HG03571 (cell line): ENCODE measurements at regions not wholly inside any gene's neighbourhood (a gene's known extent, or its start where the extent isn't known, plus 50 kb on each side); places are given as distances from the start of the nearest gene placed in this dataset.
"Not testable (repeated sequence)": the region's sequence is repeated elsewhere in the genome, so short reads cannot be mapped to it uniquely, and the experiment has no call there.

Experiments
- ATAC-seq: cut with Tn5 transposase; IDR thresholded peaks from one replicate; pipeline ENCODE4 v1.9.1; 2021; ENCODE audit not compliant: unreplicated experiment

DNA sequence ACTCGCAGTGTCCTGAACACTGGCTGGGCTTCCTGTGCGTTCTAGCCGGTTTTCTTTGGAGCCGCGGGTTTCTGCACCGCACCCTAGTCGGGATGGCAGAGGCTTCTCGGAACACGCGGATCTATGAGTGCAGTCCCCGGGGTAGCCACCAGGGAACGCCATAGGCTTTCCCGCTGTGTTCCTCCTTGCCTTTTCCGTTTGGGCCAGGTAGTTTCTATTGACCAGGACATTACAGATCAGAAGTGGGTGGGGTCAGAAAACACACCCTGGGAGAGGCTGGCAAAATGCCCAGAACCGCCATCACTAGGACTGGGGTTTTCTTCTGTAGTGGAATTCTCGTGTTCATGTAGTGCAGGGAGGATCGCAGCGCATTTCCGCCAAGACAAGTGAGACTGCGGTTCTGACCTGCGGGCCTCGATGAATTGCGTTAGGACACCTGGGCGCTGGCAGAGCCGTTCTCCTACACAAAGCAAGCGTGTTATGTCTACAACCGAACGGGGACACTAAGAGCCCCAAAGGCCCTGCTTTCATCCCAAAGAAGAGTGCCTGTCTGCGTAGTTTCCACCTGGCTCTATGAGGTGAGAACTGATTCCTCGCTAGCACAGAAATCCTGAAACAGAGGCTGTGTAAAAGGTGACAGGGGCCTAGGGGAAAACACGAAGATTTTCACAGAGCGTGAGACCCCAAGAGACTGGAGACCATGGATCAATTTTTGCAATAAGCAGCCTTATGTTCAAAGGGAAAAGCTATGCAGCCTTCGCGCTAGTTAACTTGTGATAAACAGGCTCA is 121.5 kb downstream of the PPIAL4G start:
- ATAC-seq, result not testable (repeated sequence)

DNA sequence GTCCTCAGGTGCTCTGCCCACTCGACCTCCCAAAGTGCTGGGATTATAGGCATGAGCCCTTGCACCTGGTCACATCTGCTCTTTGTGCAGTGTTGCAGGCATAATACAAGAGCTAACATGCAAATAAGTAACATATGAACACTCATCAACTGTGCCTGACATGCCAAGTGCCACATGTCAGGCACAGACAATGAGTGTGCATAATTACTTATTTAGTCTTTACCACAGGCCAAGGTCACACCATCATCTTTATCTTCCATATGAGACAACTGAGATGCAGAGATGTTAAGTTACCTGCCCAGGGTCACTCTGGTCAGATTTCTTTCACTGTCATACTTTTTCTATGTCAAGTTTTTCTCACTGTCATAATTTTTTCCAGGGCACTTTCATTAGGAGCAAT is 126.1 kb downstream of the PPIAL4G start:
- ATAC-seq, result no peak

DNA sequence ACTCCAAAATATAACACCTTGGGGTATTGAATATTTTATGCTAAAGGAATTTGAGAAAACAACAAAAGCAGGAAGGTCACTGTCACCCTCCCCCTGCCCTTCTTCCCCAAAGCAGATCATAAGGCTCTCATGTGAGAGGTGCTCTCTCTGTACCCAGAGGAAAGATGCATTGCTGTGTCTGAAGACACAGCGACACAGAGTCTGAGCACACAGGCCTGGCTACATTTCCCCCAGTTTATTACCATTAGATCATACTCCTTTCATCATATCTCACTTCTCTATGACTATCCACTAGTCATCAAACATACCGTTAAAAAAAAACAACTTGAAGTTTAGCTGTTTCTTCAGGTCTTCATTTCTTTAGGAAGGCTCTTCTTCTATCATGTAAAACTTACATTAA is 127.1 kb downstream of the PPIAL4G start:
- no peak for ATAC-seq

DNA sequence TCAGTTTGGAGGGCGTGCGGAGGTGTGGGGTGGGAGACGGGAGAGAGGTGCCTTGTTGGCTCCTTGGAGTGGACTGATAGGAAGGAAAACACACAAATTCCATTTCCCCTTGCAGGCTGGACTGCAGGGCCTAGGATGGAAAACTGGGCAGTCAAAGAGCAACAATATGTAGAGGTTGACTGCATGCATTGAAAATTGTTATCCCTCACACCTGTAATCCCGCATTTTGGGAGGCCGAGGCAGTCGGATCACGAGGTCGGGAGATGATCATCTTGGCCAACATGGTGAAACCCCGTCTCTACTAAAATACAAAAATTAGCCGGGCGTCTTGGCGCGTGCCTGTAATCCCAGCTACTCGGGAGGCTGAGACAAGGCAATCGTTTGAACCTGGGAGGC is 128.2 kb downstream of the PPIAL4G start:
- no peak for ATAC-seq

- no peak for ATAC-seq
These were observed 128.7 kb downstream of the PPIAL4G start for GRCh38 chr1:148354284-148354912.

- no peak for ATAC-seq
These were observed 129.4 kb downstream of the PPIAL4G start for GRCh38 chr1:148353461-148354283.

GRCh38 chr1:148352470-148353053 is 130.5 kb downstream of the PPIAL4G start:
- no peak for ATAC-seq

- ATAC-seq, result no peak
These were observed 135.3 kb downstream of the PPIAL4G start for GRCh38 chr1:148347781-148348180.

DNA sequence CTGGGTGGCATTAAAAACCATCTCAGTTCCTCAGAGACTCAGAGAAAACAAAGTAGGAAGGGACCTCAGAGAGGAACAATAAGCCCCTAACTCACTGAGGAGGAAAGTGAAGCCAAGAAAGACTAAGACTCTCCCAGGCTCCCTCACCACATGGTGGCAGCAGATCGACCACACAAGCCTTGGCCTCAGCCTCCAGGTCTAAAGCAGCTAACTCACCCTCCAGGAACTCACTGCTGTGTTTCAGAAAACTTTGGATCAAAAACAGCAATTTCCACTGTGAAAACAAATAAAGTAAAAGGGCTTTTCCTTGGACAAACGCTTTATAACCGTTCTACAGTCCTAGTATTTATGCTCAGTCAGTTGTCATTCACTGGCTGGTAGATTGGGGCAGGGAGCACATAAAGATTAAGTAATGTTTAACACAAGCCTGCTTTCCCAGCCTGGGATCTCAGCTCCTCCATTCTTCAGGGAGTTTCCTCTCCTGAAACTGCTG is 137.4 kb downstream of the PPIAL4G start:
- not testable (repeated sequence) for ATAC-seq

DNA sequence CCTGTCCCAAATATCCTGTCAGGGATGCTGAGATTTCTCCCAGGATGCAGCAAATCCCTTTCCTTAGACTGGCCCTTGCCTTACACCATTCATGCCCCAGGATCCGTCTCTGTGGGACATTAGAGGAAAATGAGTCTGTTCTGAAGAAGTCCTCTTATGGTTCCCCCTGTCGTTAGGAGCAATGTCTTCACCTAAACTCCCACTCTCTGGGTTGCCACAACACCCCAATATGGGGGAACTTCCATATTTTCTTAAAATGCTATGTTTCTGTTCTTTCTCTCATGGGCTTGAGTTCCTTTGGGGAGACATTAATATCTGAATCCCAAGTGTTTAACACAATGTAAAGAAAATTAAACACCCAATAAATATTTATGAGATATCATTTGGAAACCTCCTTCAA is 138.5 kb downstream of the PPIAL4G start:
- ATAC-seq, result not testable (repeated sequence)

DNA sequence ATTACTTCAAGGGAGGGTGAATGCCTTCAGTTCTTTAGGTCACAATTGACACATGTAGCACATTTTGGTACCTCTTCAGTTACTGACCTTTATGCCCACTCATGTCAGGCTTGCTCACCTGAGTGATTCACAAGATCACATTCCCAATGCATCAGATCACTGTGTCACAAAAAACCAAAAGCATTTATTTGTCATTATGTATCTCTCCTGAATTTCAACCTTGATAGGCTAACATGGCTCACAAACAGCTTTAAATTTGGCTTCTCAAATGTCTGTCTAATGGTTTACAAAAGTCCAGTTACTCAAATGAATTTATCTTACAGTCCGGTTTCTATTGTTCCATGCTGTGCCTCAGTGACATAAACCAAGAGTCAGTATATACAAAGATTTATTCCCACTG is 141.4 kb downstream of the PPIAL4G start:
- ATAC-seq, result not testable (repeated sequence)

DNA sequence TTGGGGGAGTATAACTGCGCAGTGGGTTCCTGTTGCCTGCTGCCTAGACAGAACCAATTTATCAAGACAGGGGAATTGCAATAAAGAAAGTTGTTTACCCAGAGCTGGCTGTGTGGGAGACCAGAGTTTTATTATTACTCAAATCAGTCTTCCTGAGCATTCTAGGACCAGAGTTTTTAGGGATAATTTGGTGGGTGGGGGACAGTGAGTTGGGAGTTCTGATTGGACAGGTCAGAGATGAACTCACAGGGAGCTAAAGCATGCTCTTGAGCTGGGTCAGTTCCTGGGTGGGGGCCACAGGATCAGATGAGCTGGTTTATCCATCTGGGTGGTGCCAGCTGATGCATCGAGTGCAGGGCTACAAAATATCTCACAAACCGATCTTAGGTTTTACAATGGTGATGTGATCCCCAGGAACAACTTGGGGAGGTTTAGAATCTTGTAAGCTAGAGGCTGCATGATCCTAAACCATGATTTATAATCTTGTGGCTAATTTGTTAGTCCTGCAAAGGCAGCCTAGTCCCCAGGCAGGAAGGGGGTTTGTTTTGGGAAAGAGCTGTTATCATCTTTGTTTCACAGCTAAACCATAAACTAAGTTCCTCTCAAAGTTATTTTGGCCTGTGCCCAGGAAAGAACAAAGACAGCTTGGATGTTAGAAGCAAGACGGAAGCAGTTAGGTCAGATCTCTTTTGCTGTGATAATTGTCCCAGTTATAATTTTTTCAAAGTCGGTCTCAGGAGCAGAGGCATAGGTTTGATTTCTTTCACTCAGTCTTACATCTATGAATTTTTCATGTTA is 146.8 kb downstream of the PPIAL4G start:
- ATAC-seq, result not testable (repeated sequence)

GRCh38 chr1:148334339-148335130 is 148.6 kb downstream of the PPIAL4G start:
- peak; percentile 57 for ATAC-seq

DNA sequence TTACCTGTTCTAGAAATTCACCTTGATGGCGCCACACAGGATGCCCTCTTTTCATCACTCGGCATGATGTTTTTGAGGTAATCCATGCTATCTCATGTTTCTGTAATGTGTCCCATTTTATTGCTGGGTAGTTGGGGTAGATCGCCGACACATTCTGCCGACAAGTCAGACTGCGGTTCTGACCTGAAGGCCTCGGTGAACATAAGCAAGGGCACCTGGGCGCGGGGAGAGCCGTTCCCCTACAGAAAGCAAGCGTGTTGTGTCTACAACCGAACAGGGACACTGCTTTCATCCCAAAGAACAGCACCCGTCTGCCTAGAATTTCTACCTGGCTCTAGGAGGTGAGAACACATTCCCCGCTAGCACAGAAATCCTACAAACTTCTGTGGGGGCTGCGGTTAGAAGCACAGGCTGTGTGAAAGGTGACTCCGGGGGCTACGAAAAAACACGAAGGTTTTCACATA is 149.2 kb downstream of the PPIAL4G start:
- no peak for ATAC-seq

- ATAC-seq, result no peak
These were observed 154.2 kb downstream of the PPIAL4G start for GRCh38 chr1:148328884-148329283.

DNA sequence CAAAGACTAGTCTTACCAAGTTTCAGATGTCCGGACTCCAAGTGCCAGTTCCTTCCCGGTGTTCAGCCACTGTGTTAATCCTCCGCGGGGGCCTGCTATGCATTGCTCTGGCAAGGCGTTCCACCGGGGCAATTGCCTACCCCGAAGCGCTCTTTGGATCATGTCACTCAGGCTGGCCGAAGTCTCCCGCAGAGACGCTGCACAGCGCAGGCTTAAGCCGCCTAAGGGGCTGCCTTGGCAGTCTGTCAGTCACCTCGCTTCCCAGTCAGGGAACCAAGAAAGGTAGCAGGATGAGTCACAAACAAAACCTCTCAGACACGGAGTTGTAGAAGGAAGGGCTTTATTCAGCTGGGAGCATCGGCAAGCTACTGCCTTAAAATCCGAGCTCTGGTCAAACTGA is 158.1 kb downstream of the PPIAL4G start:
- not testable (repeated sequence) for ATAC-seq

- not testable (repeated sequence) for ATAC-seq
These were observed 158.6 kb downstream of the PPIAL4G start for GRCh38 chr1:148324465-148324864.

- ATAC-seq, result not testable (repeated sequence)
These were observed 163.0 kb downstream of the PPIAL4G start for GRCh38 chr1:148320079-148320478.

DNA sequence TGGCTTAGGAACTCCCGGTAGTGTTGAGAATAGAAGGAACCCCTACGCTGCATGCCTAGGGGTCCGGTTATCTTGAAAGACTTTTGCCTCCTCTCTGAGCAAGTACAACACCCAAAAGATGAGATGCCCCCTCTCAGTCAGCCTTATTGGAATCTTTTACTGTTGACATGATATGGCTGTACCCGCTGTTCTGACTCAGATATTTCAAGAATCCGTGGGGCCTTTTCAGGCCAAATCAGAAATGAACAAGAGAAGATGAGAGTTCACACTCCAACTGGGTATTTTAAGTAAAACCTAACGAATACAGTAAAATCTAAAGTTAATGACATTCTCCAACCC is 164.2 kb downstream of the PPIAL4G start:
- ATAC-seq, result no peak
